CD4-positive, alpha-beta T cell treated with Interleukin-1 beta for 1 hour (primary cell): ENCODE measurements at regions not wholly inside any gene's neighbourhood (a gene's known extent, or its start where the extent isn't known, plus 50 kb on each side); places are given as distances from the start of the nearest gene placed in this dataset.
"Not testable (repeated sequence)": the region's sequence is repeated elsewhere in the genome, so short reads cannot be mapped to it uniquely, and the experiment has no call there.

Experiments used
- DNase-seq, 2 donors: peaks; one replicate each; pipeline ENCODE4 v3.0.0-alpha.2; 2020 to 2022

DNA sequence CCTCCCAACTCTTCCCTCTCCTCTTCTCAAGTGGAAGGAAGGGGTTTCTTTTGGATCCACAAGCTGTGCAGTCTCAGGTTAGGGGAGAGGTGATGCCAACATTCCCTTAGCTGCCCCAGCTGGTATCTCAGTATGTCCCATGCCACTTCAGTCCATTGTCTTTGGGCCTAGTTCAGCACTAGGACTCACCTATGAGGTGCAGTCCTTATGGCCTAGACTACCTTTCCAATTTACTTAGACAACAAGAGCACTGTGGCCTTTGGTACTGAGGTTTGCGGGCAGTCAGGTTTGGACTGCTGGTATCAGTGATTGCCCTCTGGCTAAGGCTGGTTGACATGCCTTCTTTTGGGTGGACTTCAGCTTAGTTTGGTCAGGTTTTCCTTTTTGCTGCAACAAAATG lies 159.9 kb downstream of the POTEH start:
- DNase-seq: not testable (repeated sequence)

DNA sequence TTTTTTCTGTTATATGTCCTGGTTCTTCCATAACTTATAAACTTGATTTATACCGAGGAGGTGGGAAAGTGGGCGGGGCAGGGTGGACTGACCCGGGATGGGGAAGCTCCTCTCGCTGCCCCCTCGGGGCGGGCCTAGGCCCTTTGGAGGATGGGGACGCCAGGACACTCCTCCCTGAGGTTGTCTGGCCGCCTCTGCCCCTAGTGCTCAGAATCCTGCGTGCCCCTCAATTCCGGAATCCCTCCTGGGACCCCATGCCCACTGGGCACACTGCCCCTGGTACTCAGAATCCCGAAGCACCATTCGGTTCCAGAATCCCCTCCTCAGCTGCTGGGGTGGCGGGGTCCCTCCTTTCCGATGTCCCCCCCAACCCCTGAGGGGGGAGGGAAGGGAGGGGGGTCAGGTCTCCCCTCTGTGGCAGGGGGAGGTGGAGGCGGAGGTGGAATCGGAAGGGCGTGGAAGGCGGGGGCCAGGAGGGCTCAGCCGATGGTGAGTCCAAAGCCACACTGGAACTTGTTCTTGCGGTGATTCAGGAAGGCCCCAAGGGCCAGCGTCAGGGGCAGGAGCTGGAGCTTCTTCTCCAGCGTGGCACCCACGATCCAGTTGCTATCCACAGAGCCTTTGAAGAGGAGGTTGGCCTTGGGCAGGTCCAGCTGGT lies 164.0 kb downstream of the POTEH start:
- DNase-seq: not testable (repeated sequence)

DNA sequence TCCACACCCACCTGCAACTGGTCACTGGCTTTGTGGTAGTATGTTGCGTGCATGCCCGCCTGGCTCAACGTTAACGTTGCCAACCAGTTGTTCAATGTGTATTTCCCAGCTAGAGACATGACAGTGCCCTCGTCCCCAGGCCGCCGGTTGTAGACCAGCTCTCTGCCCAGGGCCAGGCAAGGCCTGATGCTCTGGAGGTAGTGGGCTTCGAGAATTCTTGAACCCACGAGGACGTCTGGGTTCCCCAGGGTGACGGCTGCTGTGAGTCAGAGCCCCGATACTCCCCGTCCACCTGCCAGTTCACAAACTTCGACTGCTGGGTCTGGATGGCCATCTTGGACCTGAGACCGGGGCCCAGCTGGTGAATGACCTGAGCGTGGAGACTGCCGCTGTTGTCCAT lies 164.6 kb downstream of the POTEH start:
- DNase-seq: peak in 1 of 2 donors; percentile 2

DNA sequence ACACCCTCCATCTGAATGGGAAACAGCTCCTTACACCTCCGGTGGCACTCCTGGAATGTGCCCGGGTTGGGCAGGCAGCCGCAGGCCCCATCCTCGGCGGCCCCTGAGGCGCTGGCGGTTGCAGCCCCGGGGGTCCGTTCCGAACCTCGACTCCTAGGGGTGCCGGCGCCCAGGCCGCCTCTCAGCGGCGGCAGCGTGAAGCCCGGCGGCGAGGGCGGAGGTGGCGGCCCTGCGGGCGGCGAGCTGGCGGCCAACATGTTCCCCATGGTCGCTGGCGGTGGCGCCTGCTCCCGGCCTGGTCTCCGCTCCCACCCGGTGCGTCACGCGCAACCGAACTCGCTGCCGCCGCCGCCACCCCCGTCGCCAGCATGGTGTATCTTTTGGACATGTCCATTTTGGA lies 165.2 kb downstream of the POTEH start:
- not testable (repeated sequence) for DNase-seq

DNA sequence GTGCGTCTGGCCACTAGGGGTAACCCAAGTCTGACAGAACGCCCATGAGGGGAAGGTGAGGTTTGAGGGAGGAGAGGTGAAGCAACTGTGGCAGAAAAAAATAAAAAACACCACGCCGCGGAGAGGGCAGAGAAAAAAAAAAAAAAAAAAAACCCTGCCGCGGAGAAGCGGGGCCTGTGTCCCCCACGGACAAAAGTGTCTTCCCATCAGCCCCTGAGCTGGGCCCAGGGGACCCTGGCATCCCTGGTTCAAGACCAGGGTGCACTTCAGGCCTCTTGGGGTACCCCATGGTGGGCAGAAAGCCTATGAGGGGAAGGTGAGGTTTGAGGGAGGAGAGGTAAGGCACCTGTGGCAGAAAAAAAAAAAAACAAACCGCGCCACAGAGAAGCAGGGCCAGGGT lies 191.1 kb downstream of the POTEH start:
- not testable (repeated sequence) for DNase-seq

DNA sequence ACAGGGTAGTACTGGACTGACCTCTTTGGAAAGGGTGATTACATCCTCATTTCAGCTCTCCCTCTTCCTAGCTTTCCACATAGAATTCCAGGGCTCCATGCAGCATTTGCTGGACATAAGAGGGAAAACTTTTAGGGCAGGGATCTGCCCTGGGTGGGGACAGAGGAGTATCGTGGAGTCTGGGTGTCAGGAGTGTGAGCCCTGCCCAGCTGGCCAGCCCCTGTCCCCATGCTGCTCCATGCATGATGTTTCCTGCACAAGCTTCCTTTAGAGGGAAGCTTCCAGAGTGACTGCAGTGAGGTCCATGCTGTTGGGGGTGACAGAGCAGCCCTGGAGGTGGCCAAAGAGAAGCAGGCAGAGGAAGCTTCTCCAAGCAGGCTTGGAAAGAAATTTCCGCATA lies 214.5 kb downstream of the POTEH start:
- DNase-seq: not testable (repeated sequence)

DNA sequence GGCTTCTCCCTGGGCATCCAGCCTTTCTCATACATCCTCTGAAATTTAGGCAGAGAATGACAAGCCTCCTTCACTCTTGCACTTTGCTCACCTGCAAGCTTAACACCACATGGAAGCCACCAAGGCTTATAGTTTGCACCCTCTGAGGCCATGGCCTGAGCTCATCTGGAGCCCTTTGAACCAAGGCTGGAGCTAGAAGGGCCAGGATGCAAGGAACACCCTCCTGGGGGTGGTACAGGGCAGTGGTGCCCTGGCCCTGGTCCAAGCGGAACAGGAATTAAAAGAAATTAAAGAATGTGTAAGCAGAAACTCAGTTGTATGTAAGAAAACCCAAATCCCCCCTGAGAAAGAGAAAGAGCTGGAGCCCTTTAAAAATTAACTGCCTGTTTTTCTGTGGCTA lies 221.9 kb downstream of the POTEH start:
- not testable (repeated sequence) for DNase-seq

DNA sequence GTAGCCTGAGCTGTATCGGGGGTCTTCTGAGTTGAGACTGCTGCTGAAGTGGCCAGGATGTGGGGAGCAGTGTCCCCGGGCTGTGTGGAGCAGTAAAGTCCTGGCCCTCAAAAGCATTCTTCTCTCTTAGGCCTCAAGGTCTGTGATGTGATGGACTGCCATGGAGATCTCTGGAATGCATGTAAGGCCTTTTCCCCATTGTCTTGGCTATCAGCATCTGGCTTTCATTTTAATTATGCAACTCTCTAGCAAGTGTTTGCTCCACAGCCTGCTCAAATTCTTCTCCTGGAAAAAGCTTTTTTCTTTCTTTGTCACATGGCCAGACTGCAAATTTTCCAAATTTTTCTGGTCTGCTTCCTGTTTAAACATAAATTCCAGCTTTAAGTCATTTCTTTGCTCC lies 229.3 kb downstream of the POTEH start:
- not testable (repeated sequence) for DNase-seq

DNA sequence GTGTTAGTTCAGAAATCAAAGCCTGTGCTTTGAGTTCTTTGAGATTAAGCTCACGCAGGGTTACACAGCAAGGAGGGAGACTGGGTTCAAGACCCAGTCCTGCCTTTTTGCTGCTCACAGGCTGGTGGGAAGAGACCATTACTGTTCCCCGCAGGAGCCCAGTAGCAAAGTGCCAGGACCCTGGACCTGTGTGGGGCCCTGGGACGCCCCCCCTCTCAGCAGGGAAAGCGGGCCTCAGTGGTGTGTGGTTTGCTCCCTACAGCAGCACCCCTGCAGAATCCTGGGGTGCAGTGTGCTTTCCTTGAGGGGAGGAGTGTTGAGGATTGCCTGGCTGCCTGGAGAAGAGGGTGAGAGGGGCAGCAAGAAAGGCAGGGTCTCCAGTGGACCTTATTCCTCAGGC lies 231.1 kb downstream of the POTEH start:
- DNase-seq: not testable (repeated sequence)

DNA sequence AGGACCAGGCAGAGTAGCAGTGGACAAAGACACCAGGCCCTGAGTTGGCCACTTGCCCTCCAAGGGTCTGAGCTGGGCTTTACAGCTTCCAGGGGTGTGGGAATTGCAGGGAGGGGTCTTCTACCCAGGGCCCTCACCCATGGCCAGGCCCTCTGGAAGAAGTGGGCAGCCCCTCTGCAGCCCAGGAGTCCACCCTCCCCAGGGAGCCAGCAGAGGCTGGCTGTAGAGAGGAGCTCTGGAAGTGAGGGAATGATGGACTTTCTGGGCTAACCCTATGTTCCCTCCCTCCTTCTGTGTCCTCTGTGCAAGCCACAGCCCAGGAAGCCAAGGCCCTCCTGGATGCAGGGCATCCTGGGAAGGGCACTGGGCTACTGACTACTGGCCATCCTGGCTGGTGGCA lies 232.3 kb downstream of the POTEH start:
- not testable (repeated sequence) for DNase-seq

DNA sequence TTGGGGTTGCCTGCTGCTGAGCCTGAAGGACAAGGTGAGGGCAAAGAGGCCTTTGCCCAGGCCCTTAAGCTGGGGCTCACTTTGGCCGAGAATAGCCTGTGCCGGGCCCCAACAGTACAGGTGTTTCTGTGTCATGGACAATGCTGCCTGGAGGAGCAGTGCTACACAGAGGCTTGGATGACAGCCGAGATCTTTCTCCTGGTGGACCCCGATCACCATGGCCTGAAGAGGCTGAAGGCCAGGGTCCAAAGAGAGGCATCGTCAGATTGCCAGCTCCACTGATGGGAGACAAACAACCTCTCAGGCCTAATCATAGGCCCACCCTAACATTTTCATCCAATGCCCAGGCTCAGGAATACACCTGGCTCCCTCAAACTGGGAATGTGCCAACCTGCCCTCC lies 232.8 kb downstream of the POTEH start:
- DNase-seq: not testable (repeated sequence)

DNA sequence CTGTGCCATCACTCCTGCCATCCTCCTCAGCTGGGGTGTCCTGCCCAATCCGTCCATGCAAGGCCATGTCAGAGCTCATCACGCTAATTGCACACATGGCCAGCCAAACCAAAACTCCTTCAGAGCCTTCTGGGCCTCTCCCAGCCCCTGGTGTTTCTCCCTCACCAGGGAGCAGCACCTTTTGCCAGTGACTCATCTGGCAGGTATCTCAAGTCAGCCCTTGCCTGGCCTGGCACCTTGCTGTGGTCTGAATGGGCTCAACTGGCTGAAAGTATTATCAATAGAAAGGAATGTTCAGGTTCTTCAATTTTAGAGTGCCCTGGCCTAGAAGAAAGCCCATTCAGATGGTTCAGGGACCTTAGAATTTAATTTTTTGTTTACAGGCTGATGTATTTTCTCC lies 235.0 kb downstream of the POTEH start:
- DNase-seq: not testable (repeated sequence)

DNA sequence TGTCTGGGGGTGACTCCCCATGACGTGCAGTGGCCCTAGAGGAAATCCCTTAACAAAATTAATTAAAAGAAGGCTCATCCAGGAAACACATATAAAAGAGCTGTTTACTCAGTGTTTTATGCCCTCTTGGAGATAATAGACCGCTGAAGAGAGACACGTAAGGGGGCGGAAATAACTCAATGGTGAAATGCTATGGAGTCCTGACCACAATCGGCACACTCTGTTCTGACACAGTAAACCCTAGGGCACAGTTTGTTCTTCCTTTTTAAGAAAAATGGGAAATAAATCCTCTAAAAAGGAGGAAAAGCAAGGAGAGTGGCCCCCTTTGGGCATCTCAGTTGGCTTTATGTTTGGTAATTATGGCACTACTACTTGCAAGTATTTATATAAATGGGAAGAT lies 237.3 kb downstream of the POTEH start:
- not testable (repeated sequence) for DNase-seq
